Stimulated activated CD4-positive, alpha-beta T cell treated with anti-CD3 and anti-CD28 coated beads, Interleukin-15, amount 100 ng/mL, for 48 hours (primary cell): ENCODE measurements at regions not wholly inside any gene's neighbourhood (a gene's known extent, or its start where the extent isn't known, plus 50 kb on each side); places are given as distances from the start of the nearest gene placed in this dataset.

Experiments
- DNase-seq, 2 donors: peaks; one replicate each; pipeline ENCODE4 v3.0.0-alpha.2; 2020; ENCODE audit warnings: low read depth in 2 of 2

GRCh38 chr18:71523483-71524435 lies 1020.4 kb downstream of the CBLN2 start:
- DNase-seq, result no peak

GRCh38 chr18:71505526-71505925 lies 1038.6 kb downstream of the CBLN2 start:
- DNase-seq, result no peak

GRCh38 chr18:71503222-71503621 lies 1040.9 kb downstream of the CBLN2 start:
- DNase-seq, result no peak

- no peak for DNase-seq
These were observed 1058.5 kb downstream of the CBLN2 start for GRCh38 chr18:71485611-71486010.

- no peak for DNase-seq
These were observed 1072.0 kb downstream of the CBLN2 start for GRCh38 chr18:71471963-71472725.

GRCh38 chr18:71456206-71456605 lies 1087.9 kb downstream of the CBLN2 start:
- DNase-seq, result no peak

GRCh38 chr18:71450257-71450656 lies 1093.9 kb downstream of the CBLN2 start:
- DNase-seq, result no peak

- DNase-seq, result no peak
These were observed 1100.2 kb downstream of the CBLN2 start for GRCh38 chr18:71443706-71444480.

GRCh38 chr18:71442731-71443141 lies 1101.4 kb downstream of the CBLN2 start:
- no peak for DNase-seq

- no peak for DNase-seq
These were observed 1103.0 kb downstream of the CBLN2 start for GRCh38 chr18:71441156-71441555.

GRCh38 chr18:71437511-71437910 lies 1106.6 kb downstream of the CBLN2 start:
- DNase-seq, result no peak

- no peak for DNase-seq
These were observed 1110.8 kb downstream of the CBLN2 start for GRCh38 chr18:71433373-71433772.

GRCh38 chr18:71431689-71432088 lies 1112.5 kb downstream of the CBLN2 start:
- DNase-seq, result no peak

GRCh38 chr18:71431171-71431570 lies 1113.0 kb downstream of the CBLN2 start:
- no peak for DNase-seq

GRCh38 chr18:71426441-71426840 lies 1117.7 kb downstream of the CBLN2 start:
- no peak for DNase-seq

GRCh38 chr18:71405169-71405809 lies 1116.4 kb downstream of the SOCS6 start:
- DNase-seq, result no peak

- DNase-seq, result no peak
These were observed 1114.7 kb downstream of the SOCS6 start for GRCh38 chr18:71403501-71403900.

GRCh38 chr18:71398531-71398930 lies 1109.7 kb downstream of the SOCS6 start:
- no peak for DNase-seq

- DNase-seq, result no peak
These were observed 1099.3 kb downstream of the SOCS6 start for GRCh38 chr18:71388148-71388547.

- no peak for DNase-seq
These were observed 1085.6 kb downstream of the SOCS6 start for GRCh38 chr18:71374294-71375000.
